Activated T-helper 1 cell treated with anti-CD3 and anti-CD28 coated beads, Interleukin-2, amount 50 U/mL, for 16 hours (primary cell): ENCODE measurements at regions not wholly inside any gene's neighbourhood (a gene's known extent, or its start where the extent isn't known, plus 50 kb on each side); places are given as distances from the start of the nearest gene placed in this dataset.
"Not testable (repeated sequence)": the region's sequence is repeated elsewhere in the genome, so short reads cannot be mapped to it uniquely, and the experiment has no call there.

Experiments
- DNase-seq, 2 donors: peaks; one replicate each; pipeline ENCODE4 v3.0.0-alpha.2; 2020; ENCODE audit warnings: low read depth in 1 of 2, low spot score in 1 of 2

GRCh38 chr2:161048317-161048716 is 111.9 kb upstream of the TANK start:
- no peak for DNase-seq

GRCh38 chr2:161049559-161049958 is 110.7 kb upstream of the TANK start:
- no peak for DNase-seq

GRCh38 chr2:161052214-161052613 is 108.0 kb upstream of the TANK start:
- DNase-seq, result no peak

- DNase-seq, result no peak
These were observed 104.9 kb upstream of the TANK start for GRCh38 chr2:161055289-161055688.

GRCh38 chr2:161059388-161059787 is 100.8 kb upstream of the TANK start:
- no peak for DNase-seq

- DNase-seq, result no peak
These were observed 98.4 kb upstream of the TANK start for GRCh38 chr2:161061786-161062185.

GRCh38 chr2:161063157-161063945 is 96.9 kb upstream of the TANK start:
- DNase-seq, result peak; percentile 24 to 39

GRCh38 chr2:161063946-161064306 is 96.3 kb upstream of the TANK start:
- DNase-seq, result no peak

GRCh38 chr2:161067846-161068350 is 92.3 kb upstream of the TANK start:
- DNase-seq, result no peak

GRCh38 chr2:161068670-161069069 is 91.6 kb upstream of the TANK start:
- no peak for DNase-seq

GRCh38 chr2:161070693-161071479 is 89.3 kb upstream of the TANK start:
- DNase-seq, result no peak

GRCh38 chr2:161072436-161072835 is 87.8 kb upstream of the TANK start:
- not testable (repeated sequence) for DNase-seq

- no peak for DNase-seq
These were observed 84.5 kb upstream of the TANK start for GRCh38 chr2:161075701-161076100.

GRCh38 chr2:161076936-161077335 is 83.3 kb upstream of the TANK start:
- no peak for DNase-seq

- peak in 1 of 2 donors; percentile 29 for DNase-seq
These were observed 82.6 kb upstream of the TANK start for GRCh38 chr2:161077367-161078210.

GRCh38 chr2:161078211-161078539 is 82.1 kb upstream of the TANK start:
- no peak for DNase-seq

GRCh38 chr2:161085149-161085548 is 75.1 kb upstream of the TANK start:
- no peak for DNase-seq

GRCh38 chr2:161088658-161089350 is 71.4 kb upstream of the TANK start:
- no peak for DNase-seq

GRCh38 chr2:161090411-161090810 is 69.8 kb upstream of the TANK start:
- DNase-seq, result peak in 1 of 2 donors; percentile 6

- no peak for DNase-seq
These were observed 64.9 kb upstream of the TANK start for GRCh38 chr2:161095314-161095713.

GRCh38 chr2:161096336-161096735 is 63.9 kb upstream of the TANK start:
- DNase-seq, result no peak
